SW480 (cell line): ENCODE measurements at regions not wholly inside any gene's neighbourhood (a gene's known extent, or its start where the extent isn't known, plus 50 kb on each side); places are given as distances from the start of the nearest gene placed in this dataset.
"Not testable (repeated sequence)": the region's sequence is repeated elsewhere in the genome, so short reads cannot be mapped to it uniquely, and the experiment has no call there.

Source experiments
- DNase-seq: peaks from one replicate; pipeline ENCODE4 v3.0.0-alpha.2; 2016; ENCODE audit warnings: low spot score

GRCh38 chr4:160347197-160347596 lies 1244.3 kb downstream of the RAPGEF2 start:
- no peak for DNase-seq

GRCh38 chr4:160350944-160351343 lies 1248.1 kb downstream of the RAPGEF2 start:
- no peak for DNase-seq

- DNase-seq: no peak
Measured at GRCh38 chr4:160352637-160353036, 1249.8 kb downstream of the RAPGEF2 start.

- DNase-seq: no peak
Measured at GRCh38 chr4:160353548-160353947, 1250.7 kb downstream of the RAPGEF2 start.

- DNase-seq: no peak
Measured at GRCh38 chr4:160362478-160362877, 1259.6 kb downstream of the RAPGEF2 start.

DNA sequence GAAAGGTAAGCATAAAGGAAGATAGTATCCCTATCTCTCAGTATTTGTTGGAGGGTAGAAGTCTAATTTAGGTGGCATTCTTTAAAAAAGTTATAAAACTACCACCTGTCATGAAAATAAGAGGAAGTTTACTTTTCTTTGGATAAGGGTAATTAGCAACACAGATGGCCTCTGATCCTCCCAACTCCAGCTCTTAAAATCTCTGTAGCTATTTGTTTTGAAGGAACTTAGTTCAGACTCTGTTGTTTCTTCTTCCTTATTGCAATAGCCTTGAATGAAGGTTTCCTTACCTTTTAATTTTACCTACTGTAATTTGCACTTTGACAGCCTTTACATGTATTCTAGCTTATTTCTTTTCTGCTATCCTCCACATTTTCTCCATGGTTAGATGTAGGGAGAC lies 1261.3 kb downstream of the RAPGEF2 start:
- no peak for DNase-seq

- DNase-seq: not testable (repeated sequence)
Measured at GRCh38 chr4:160364665-160365064, 1261.8 kb downstream of the RAPGEF2 start.

GRCh38 chr4:160365383-160365782 lies 1262.5 kb downstream of the RAPGEF2 start:
- DNase-seq: not testable (repeated sequence)

DNA sequence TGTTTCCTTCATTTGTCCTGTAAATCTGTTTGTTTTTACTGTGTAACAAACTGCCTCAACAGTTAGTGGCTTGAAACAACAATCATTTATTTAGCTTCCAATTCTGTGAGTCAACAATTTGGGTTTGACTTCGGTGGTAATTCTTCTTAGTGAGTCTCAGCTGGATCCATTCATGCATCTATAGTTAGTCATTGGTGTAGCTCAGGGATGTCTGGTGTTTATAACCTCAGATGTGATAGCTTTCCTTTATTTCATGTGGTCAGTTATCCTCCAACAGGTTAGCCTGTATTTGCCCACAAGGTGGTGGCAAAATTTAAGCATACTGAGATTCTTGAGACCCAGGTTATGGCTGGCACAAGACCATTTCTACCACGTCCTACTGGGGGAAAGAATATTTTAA lies 1267.2 kb downstream of the RAPGEF2 start:
- DNase-seq: no peak

GRCh38 chr4:160371446-160371845 lies 1268.6 kb downstream of the RAPGEF2 start:
- DNase-seq: no peak

DNA sequence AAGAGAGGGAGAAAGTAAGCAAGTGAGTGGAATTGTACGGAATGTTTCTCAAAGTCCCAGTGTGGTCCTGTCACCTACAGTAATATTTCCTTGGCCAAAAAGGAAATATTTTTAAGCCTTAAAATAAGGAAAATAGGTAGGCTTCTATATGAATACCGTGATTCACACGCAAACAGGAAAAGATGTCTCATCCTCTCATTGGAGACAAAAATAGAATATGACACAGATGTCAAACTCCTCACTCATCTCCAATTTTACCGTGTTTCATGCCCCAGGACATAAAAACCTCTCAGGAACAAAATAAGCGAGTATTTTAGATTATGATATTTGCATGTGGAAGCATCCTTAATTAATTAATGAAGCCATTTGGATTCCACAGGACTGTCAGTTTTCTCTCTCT lies 1269.5 kb downstream of the RAPGEF2 start:
- no peak for DNase-seq

DNA sequence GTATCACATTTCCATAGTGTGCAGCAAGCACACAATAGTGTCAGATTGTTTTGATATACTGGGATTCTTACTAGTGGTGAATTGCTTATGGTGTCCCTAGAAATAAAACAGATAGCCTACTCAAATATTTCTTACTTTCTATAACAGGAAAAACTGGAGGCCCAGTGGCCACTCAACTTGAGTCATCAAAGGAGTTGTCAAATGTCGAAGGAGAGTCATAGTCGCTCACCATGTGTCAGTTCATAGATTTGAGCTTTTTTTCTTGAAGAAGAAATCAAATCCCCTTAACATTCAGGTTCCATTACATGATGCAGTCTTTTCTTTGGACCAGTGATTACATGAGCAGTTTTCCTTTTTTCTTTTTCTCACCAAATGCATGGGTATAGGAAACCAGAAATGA lies 1271.0 kb downstream of the RAPGEF2 start:
- DNase-seq: no peak

DNA sequence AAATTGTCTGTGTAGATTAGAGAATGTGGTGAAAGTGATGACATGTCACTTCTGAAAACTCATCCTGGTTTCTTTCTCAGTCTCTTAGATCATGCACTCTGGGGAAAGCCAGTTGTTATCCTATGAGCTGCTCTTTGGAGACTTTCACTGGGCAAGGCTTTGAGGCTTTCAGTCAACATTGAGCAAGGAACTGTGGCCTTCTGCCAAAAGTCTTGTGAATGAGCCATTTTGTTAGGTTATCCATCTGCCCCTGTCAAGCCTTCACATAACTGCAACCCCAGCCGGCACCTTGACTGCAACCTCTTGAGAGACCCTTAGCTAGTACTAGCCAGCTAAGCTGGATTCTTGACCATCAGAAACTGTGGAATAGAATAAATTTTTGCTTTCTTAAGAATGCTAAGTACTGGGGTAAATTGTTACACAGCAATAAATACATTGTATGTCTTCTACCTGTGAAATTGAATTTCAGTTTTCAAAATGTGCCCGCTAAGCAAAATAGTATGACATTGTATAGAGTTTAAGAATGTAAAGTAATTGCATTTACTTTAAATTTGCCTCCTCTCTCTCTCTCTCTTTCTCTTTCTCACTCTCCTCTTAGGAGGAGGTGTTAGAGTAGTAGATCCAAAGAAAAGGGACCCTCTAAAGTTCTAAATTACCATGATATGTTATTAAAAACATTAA lies 1273.0 kb downstream of the RAPGEF2 start:
- no peak for DNase-seq

DNA sequence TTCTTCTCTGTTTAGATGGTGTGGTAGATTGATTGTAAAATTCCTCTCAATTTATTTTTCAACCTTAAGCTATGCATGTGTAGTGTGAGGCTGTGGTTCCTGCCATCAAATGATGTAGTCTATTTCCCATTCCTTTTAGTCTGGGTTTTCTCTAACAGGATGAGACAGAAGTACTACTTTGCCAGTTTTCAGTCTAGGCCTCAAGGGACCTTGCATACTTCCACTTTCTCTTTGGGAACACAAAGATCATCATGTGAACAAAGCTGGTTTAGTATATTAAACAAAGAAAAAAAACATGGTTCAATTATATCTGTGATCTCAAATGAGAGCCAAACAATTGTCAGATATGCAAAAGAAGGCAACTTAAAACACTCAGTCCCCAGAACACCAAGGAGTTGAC lies 1284.0 kb downstream of the RAPGEF2 start:
- no peak for DNase-seq

GRCh38 chr4:160399826-160400225 lies 1296.9 kb downstream of the RAPGEF2 start:
- no peak for DNase-seq

DNA sequence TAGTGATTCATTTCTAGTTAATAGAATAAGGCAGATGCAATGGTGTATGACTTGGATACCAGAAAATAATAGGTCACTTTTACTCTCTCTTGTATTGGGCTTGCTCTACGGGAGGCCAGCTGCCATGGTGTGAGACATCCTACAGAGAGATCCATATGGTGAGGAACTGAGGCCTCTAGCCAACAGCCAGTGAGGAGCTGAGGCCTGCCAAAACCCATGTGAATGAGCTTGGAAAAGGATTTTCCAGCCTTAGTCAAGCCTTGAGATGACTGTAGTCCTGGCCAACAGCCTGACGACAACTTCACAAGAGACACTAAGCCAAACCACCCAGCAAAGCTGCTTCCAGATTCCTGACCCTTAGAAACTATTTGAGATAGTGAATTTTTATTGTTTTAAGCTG lies 1300.2 kb downstream of the RAPGEF2 start:
- DNase-seq: no peak

- no peak for DNase-seq
Measured at GRCh38 chr4:160406263-160406825, 1303.5 kb downstream of the RAPGEF2 start.

- DNase-seq: no peak
Measured at GRCh38 chr4:160414496-160414895, 1311.6 kb downstream of the RAPGEF2 start.

GRCh38 chr4:160423879-160424451 lies 1321.1 kb downstream of the RAPGEF2 start:
- DNase-seq: no peak

GRCh38 chr4:160426233-160426632 lies 1323.4 kb downstream of the RAPGEF2 start:
- DNase-seq: no peak

DNA sequence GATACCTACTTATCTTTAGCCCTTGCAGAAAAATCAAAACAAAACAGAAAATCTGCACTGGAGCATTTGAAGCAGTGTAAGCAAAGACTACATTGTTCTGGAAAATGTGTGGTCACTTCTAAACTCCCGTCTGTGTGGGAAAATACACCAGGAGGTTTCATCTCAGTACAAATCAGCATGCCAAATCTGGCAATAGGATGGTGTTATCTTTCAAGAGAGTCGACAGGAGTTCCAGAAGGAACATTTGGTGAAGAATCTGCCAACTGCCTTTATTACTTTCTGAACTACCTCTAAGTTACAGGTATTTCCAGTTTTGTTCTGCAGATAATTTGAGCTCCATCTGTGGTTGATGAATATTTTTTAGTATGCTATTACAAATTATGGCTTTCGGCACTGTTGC lies 1348.0 kb downstream of the RAPGEF2 start:
- DNase-seq: no peak

DNA sequence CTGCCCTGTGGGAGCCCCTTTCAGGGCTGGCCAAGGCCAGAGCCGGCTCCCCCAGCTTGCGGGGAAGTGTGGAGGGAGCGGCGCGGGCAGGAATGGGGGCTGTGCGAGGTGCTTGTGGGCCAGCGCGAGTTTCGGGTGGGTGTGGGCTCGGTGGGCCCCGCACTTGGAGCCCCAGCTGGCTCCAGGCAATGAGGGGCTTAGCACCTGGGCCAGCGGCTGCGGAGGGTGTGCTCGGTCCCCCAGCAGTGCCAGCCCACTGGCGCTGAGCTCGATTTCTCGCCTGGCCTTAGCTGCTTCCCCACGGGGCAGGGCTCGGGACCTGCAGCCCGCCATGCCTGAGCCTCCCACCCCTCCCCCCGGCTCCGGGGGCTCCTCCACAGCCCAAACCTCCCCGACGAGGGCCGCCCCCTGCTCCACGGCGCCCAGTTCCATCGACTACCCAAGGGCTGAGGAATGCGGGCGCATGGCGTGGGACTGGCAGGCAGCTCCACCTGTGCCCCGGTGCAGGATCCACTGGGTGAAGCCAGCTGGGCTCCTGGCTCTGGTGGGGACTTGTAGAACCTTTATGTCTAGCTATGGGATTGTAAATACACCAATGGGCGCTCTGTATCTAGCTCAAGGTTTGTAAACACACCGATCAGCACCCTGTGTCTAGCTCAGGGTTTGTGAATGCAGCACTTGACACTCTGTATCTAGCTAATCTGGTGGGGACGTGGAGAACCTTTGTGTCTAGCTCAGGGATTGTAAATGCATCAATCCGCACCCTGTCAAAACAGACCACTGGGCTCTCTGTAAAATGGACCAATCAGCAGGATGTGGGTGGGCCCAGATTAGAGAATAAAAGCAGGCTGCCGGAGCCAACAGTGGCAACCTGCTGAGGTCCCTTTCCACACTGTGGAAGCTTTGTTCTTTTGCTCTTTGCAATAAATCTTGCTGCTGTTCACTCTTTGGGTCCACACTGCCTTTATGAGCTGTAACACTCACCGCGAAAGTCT lies 1379.1 kb downstream of the RAPGEF2 start:
- not testable (repeated sequence) for DNase-seq
